Karpas-422 (cell line): ENCODE measurements at regions not wholly inside any gene's neighbourhood (a gene's known extent, or its start where the extent isn't known, plus 50 kb on each side); places are given as distances from the start of the nearest gene placed in this dataset.

Source experiments
- DNase-seq: peaks from one replicate; pipeline ENCODE4 v3.0.0-alpha.2; 2015
- H2AFZ ChIP-seq: fragments of 200-600 bp; sonication (generic); 2 replicates; pipeline ENCODE4 v1.6.1; 2014; ENCODE audit warnings: antibody characterized with exemption, low read length, mixed read lengths
- H3K27ac ChIP-seq: fragments of 200-600 bp; sonication (generic); 2 replicates; pipeline ENCODE4 v1.5.1; 2014; ENCODE audit warnings: mild to moderate bottlenecking, low read length, moderate library complexity
- H3K27me3 ChIP-seq: fragments of 200-600 bp; sonication (generic); 2 replicates; pipeline ENCODE4 v1.6.1; 2014; ENCODE audit warnings: low read length, mixed read lengths
- H3K36me3 ChIP-seq: fragments of 200-600 bp; sonication (generic); 2 replicates; pipeline ENCODE4 v1.6.1; 2014; ENCODE audit warnings: low read length, mixed read lengths; ENCODE audit not compliant: insufficient read depth
- H3K4me1 ChIP-seq: fragments of 200-600 bp; sonication (generic); 2 replicates; pipeline ENCODE4 v1.6.1; 2014; ENCODE audit warnings: mild to moderate bottlenecking, low read length, mixed read lengths
- H3K4me2 ChIP-seq: fragments of 200-600 bp; sonication (generic); 2 replicates; pipeline ENCODE4 v1.6.1; 2014; ENCODE audit warnings: low read length, low read depth, mild to moderate bottlenecking; ENCODE audit not compliant: poor library complexity, severe bottlenecking
- H3K4me3 ChIP-seq: fragments of 200-600 bp; sonication (generic); 2 replicates; pipeline ENCODE4 v1.5.1; 2014; ENCODE audit warnings: mild to moderate bottlenecking, antibody characterized with exemption, low read length, mixed read lengths
- H3K79me2 ChIP-seq: fragments of 200-600 bp; sonication (generic); 2 replicates; pipeline ENCODE4 v1.6.1; 2014; ENCODE audit warnings: mild to moderate bottlenecking, low read length, mixed read lengths
- H3K9ac ChIP-seq: fragments of 200-600 bp; sonication (generic); 2 replicates; pipeline ENCODE4 v1.6.0; 2014; ENCODE audit warnings: low read length
- H3K9me2 ChIP-seq: fragments of 200-600 bp; sonication (generic), shearing (Covaris generic); replicated peaks from 2 replicates; pipeline ENCODE4 v1.6.0; 2014; ENCODE audit warnings: mild to moderate bottlenecking, low read length, moderate library complexity; ENCODE audit not compliant: insufficient read depth
- H3K9me3 ChIP-seq: fragments of 300-700, 200-600 bp; sonication (generic); 2 replicates; pipeline ENCODE4 v1.6.1; 2014; ENCODE audit warnings: low read length, mixed read lengths
- H4K20me1 ChIP-seq: fragments of 200-600 bp; sonication (generic); 2 replicates; pipeline ENCODE4 v1.6.1; 2014; ENCODE audit warnings: mild to moderate bottlenecking, antibody characterized with exemption, low read length, low read depth; ENCODE audit not compliant: insufficient read depth

DNA sequence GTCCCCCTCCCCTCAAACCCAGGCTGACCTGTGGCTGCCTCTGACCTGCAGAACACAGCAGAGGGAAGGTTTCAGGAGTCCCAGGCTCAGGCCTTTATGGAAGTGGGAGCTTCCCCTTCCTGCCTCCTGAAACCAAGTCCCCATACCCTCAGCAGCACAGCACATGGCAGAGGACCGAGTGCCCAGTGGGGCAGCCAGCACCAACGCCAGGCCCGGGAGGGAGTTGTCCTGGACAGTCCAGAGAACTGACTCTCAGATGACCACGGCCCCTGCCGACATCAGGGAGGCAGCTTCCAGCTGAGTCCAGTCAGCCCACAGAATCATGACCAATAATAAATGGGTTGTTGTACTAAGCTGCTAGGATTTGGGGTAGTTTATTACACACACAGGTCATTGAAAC is 79.6 kb upstream of the ERG start:
- no peak overlapping the region for H3K9ac ChIP-seq
- no peaks in the 10 kb centered on the region for H3K9me2 ChIP-seq
- no peaks in the 10 kb centered on the region for H3K27me3 ChIP-seq
- no peak for DNase-seq
- no peak overlapping the region for H3K27ac ChIP-seq
- no peak overlapping the region for H3K4me2 ChIP-seq
- no peaks in the 10 kb centered on the region for H3K4me1 ChIP-seq
- H2AFZ ChIP-seq = no peak overlapping the region
- H3K9me3 ChIP-seq = no peaks in the 10 kb centered on the region
- H3K36me3 ChIP-seq = no peaks in the 10 kb centered on the region
- H3K4me3 ChIP-seq = no peak overlapping the region
- no peaks in the 10 kb centered on the region for H4K20me1 ChIP-seq
- H3K79me2 ChIP-seq = no peaks in the 10 kb centered on the region

DNA sequence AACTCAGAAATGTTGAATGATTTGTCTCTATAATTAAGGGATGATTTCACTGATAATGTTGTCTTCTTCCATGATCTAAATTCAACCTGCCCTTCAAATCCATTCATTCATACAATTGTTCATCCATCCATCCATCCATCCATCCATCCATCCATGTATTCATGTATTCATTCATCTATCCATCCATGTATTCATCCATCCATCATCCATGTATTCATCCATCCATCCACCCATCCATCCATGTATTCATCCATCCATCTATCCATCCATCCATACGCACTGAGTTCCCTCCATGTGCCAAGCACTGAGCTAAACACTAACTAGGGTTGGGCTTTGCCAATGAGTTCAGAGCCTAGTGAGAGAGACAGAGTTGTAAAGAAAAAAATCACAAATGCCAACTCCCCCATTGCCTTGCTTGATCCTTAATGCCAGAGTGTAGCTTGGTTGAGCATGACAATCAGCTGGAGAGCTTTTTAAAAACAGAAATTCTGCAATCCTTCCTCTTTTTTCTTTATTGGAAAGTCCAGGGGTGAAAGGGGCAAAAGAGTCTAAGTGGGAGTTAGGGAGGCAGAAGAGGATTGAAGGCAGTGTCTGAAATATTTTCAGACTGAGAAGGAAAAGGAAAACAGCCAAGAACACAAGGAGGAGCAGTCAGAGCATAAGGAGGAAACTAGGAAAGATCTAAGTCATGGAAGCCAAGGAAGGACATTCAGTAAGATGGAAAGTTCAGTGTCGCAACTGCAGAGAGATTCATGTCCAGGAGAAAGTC is 92.4 kb upstream of the ERG start:
- Histone ChIP-seq H3K79me2 (no peaks in the 10 kb centered on the region), H3K4me3 (no peak overlapping the region)

DNA sequence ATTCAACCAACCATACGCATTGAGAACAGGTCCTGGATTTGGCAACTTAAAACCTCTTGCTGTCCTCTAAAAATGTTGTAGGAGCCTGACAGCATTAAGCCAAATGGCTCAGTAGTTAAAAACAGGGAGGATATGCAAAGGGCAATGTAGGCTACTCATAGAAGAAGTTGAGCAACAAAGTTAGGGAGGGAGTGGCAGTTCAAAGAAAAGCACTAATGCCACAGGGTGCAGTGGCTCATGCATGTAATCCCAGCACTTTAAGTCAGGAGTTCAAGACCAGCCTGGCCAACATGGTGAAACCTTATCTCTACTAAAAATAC is 92.9 kb upstream of the ERG start:
- Histone ChIP-seq H2AFZ (no peak overlapping the region), H3K4me1 (no peaks in the 10 kb centered on the region), H3K4me2 (no peak overlapping the region), H3K9me3 (no peaks in the 10 kb centered on the region), H3K27me3 (no peaks in the 10 kb centered on the region), H3K9ac (no peak overlapping the region), H3K4me3 (no peak overlapping the region), H3K36me3 (no peaks in the 10 kb centered on the region), H3K79me2 (no peaks in the 10 kb centered on the region), H4K20me1 (no peaks in the 10 kb centered on the region), H3K27ac (no peak overlapping the region), H3K9me2 (no peaks in the 10 kb centered on the region)
- DNase-seq = no peak

More for the DNA sequence above, 92.4 kb upstream of the ERG start:
- Histone ChIP-seq H2AFZ (no peak overlapping the region), H3K36me3 (no peaks in the 10 kb centered on the region), H4K20me1 (no peaks in the 10 kb centered on the region), H3K4me2 (no peak overlapping the region), H3K9me3 (no peaks in the 10 kb centered on the region), H3K27me3 (no peaks in the 10 kb centered on the region), H3K4me1 (no peaks in the 10 kb centered on the region), H3K27ac (no peak overlapping the region), H3K9ac (no peak overlapping the region), H3K9me2 (no peaks in the 10 kb centered on the region)
- DNase-seq = no peak

DNA sequence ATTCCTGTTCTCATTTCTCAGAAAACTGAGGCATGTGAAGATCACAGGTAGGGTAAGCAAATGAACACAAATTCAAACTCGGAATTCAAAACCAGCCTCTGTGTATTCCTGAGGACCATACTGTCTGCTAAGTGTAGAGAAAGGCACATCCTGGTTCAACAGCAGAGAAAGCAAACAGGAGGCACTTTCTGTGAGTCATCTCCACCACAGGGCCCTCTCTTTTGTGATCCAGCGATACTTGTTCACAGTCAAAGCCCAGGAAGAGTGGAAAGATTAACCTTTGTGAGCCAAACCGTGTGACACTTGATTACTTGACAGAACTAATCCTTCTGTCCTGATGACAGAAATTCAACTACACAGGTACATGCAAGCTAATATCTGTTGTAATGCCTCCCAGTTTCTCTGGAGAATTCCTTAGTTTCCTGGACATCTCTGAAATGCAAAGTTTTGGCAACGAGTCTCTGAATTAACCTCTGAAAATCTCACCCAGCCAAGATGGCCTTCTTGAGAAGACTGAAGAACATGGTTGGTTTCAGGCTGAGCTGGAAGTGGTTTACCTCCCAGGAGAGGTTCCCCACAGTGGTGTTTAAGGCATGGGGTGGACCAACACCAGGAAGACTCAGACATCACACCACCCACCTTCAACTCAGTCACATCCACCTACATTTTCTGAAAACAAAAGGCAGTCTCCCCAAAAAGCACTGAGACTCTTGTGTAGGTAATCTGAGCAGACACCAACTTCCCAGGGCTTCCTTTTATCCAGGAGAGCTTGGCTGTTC is 98.2 kb upstream of the ERG start:
- H3K27me3 ChIP-seq = no peaks in the 10 kb centered on the region
- H4K20me1 ChIP-seq = no peaks in the 10 kb centered on the region
- DNase-seq = no peak
- no peaks in the 10 kb centered on the region for H3K4me1 ChIP-seq
- H3K9ac ChIP-seq = no peak overlapping the region
- H2AFZ ChIP-seq = no peak overlapping the region
- H3K4me2 ChIP-seq = no peak overlapping the region
- H3K9me2 ChIP-seq = no peaks in the 10 kb centered on the region
- H3K9me3 ChIP-seq = no peaks in the 10 kb centered on the region
- H3K27ac ChIP-seq = no peak overlapping the region
- H3K36me3 ChIP-seq = no peaks in the 10 kb centered on the region
- no peak overlapping the region for H3K4me3 ChIP-seq
- no peaks in the 10 kb centered on the region for H3K79me2 ChIP-seq

DNA sequence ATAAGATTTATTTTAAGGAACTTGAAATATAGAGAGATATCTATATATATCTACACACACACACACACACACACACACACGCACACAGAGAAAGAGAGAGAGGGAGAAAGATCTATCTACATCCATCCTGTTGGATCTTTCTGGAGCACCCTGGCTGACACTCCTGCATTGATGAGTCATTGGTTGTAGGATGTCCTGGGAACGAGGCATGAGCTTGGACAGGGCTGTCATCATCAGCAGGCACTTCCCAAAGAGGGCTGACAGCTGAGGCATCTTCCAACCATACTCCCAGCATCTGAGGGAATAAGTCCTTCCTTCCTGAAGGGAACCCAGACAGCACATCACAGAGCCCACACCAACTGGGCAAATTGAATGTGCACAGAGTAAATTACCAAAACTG is 99.1 kb upstream of the ERG start:
- Histone ChIP-seq H3K4me2 (no peak overlapping the region), H3K27me3 (no peaks in the 10 kb centered on the region), H3K4me3 (no peak overlapping the region), H3K9me2 (no peaks in the 10 kb centered on the region), H3K4me1 (no peaks in the 10 kb centered on the region), H3K27ac (no peak overlapping the region), H4K20me1 (no peaks in the 10 kb centered on the region), H3K36me3 (no peaks in the 10 kb centered on the region), H3K9me3 (no peaks in the 10 kb centered on the region), H2AFZ (no peak overlapping the region), H3K79me2 (no peaks in the 10 kb centered on the region), H3K9ac (no peak overlapping the region)
- no peak for DNase-seq

DNA sequence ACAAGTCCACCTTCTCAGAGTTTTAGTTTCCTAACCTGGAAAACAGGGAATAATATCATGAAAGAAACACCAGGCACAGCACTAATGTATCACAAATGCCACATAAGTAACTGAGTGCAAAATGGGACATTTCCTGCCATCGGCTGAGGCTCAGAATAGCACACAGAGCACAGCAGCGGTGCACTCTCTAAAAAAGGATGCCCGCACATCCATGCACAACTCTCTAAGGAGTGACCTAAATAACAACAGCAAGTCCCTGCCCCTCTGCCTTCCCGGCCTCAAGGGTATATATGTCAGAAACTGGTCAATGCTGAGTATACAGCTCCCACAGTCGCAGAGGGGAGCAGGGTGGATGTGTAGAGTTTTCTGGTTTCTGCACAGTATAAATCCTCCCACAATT is 100.1 kb upstream of the ERG start:
- Histone ChIP-seq H4K20me1 (no peaks in the 10 kb centered on the region), H3K27me3 (no peaks in the 10 kb centered on the region), H3K27ac (no peak overlapping the region), H3K4me1 (no peaks in the 10 kb centered on the region), H3K9ac (no peak overlapping the region), H3K9me2 (no peaks in the 10 kb centered on the region), H3K79me2 (no peaks in the 10 kb centered on the region), H2AFZ (no peak overlapping the region), H3K36me3 (no peaks in the 10 kb centered on the region), H3K4me2 (no peak overlapping the region), H3K9me3 (no peaks in the 10 kb centered on the region), H3K4me3 (no peak overlapping the region)
- no peak for DNase-seq

DNA sequence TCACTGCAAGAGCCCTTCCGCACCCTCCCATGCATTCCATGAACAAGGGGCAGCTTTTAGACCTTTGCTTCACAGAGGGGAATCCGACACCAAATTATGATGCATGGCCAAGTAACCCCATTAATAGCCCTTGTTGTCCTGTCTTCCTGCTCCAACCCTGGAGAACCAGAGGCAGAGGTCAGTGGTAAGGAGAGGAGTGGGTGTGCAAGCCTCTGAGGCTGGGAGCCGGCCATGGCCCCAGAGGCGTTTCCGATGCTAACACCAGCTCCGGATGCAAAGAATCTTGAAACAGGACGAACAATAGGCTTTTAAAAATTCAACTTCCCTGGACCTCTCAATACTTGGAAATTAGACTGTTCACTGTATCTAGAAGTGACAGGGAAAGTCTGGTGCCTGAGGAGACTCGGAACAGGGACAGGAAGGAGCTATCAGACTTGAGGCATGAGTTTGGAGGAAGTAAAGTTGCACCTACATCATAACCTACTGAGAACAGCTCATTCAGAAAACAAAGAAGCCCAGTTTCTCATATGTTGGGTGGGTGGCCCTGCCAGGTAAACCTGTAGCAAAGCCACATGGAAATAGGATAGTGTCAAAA is 101.2 kb upstream of the ERG start:
- Histone ChIP-seq H3K4me1 (no peaks in the 10 kb centered on the region), H4K20me1 (no peaks in the 10 kb centered on the region), H3K36me3 (no peaks in the 10 kb centered on the region), H3K4me3 (no peak overlapping the region), H3K9ac (no peak overlapping the region), H2AFZ (no peak overlapping the region), H3K79me2 (no peaks in the 10 kb centered on the region), H3K9me2 (no peaks in the 10 kb centered on the region), H3K9me3 (no peaks in the 10 kb centered on the region), H3K4me2 (no peak overlapping the region), H3K27me3 (no peaks in the 10 kb centered on the region), H3K27ac (no peak overlapping the region)
- no peak for DNase-seq

DNA sequence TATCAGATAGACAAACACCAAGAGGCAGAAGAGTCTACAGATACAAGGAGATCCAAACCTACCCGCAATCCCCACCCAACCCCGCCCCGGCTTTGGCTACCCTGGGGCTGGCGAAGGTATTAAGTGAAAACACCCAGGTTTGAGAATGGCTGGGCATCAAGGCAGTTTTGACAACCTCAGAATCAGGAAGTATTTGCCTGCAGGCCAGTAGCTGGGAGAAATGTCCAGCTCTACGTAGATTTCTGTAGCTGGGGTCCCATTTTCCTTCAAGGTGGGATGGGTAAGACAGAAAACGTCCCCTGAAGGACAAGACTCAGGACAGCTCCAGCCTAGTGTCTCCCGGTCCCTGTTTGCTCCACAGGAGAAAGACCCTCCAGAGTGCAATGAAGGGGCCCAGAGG is 101.8 kb upstream of the ERG start:
- Histone ChIP-seq H4K20me1 (no peaks in the 10 kb centered on the region), H3K9me2 (no peaks in the 10 kb centered on the region), H3K36me3 (no peaks in the 10 kb centered on the region), H3K4me2 (no peak overlapping the region), H2AFZ (no peak overlapping the region), H3K27me3 (no peaks in the 10 kb centered on the region), H3K9ac (no peak overlapping the region), H3K4me3 (no peak overlapping the region), H3K9me3 (no peaks in the 10 kb centered on the region), H3K4me1 (no peaks in the 10 kb centered on the region), H3K27ac (no peak overlapping the region), H3K79me2 (no peaks in the 10 kb centered on the region)
- DNase-seq = no peak
